ENCODE measurements at regions not wholly inside any gene's neighbourhood (a gene's known extent, or its start where the extent isn't known, plus 50 kb on each side); places are given as distances from the start of the nearest gene placed in this dataset.
"Not testable (repeated sequence)": the region's sequence is repeated elsewhere in the genome, so short reads cannot be mapped to it uniquely, and the experiment has no call there.

DNA sequence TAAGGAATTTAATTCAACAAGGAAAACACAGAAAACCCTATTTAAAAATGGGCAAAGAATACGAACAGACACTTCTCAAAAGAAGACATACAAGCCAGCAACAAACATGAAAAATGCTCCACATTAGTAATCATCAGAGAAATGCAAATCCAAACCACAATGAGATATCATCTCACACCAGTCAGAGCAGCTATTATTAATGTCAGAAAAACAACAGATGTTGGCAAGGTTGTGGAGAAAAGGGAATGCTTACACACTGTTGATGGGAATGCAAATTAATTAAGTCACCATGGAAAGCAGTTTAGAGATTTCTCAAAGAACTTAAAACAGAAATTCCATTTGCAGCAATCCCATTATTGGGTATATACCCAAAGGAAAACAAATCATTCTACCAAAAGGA is 55.2 kb downstream of the GCC1 start:
- no peak for DNase-seq (ENCODE audit: low spot score)

DNA sequence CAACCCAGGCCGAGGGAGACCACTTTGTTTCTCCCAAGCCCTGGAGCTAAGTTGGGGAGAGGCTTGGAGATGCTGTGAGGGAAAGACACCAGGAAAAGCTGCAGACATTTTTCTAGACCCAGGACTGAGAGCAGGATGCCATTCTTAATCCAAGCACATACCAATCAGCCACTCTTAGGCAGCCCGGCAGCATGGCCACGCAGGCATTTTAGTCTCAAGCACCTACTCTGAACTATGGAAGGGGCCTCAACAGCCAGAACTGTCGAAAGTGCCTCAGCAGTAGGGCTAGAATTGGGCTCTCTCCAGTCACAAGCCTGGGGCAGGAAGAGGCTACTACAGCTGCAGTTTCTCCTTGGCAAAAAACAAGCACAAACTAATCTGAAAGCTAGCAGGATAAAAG is 57.8 kb downstream of the GCC1 start:
- DNase-seq (ENCODE audit: low spot score): no peak

DNA sequence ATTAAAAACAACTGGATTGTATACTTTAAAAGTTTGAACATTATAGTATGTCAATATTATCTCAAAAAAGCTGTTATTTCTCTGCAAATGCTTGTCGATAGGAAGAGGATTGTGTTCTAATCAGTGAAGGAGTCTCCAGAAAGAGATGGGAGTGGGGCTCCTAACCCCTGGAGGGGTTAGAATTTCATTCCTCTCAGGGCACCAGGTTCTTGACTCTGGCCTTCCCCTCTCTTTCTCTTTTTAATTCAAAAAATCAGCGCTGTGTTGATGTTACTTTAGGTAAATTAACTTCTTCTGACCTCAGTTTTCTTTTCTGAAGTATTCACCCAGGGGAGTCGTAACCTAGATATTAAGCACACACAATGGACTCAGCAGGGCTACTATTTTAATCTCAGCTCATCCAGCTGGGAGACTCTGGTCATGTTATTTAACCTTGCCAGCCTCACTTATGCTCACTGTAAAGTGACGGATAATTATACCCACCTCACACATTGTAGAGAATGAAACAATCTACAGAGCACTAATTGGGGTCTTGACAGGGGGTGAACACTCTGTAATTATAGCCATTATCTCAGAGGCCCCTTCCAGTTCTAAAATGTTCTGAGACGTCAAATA is 59.4 kb downstream of the GCC1 start:
- no peak for DNase-seq (ENCODE audit: low spot score)

- no peak for DNase-seq (ENCODE audit: low spot score)
These were observed 69.1 kb downstream of the GCC1 start for GRCh38 chr7:127516320-127516719.

DNA sequence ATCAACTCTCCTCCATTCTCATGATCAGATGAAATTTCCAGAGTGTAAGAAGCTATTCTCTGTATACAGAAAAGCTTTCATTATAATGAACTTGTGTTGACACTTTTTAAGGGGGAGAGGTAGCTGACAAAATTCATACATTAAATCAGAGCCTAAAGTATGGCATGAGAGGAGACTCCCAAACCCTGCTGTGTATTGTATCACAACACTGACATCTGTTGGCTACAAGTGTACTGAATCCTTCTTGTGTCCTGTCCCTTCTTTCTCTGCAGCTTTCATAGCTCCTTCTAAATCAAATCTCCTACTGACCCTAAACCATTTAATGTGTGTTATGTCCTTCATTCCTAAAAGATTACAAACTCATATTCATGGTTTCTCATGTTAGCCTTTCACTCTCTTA is 70.9 kb downstream of the GCC1 start:
- peak; percentile 62 for DNase-seq (ENCODE audit: low spot score)

- DNase-seq (ENCODE audit: low spot score): no peak
These were observed 72.1 kb downstream of the GCC1 start for GRCh38 chr7:127513311-127513710.

GRCh38 chr7:127512663-127513062 is 72.7 kb downstream of the GCC1 start:
- DNase-seq (ENCODE audit: low spot score): no peak

- DNase-seq (ENCODE audit: low spot score): peak; percentile 61
These were observed 80.7 kb downstream of the GCC1 start for GRCh38 chr7:127504715-127505114.

- DNase-seq (ENCODE audit: low spot score): no peak
These were observed 83.6 kb downstream of the GCC1 start for GRCh38 chr7:127501817-127502216.

GRCh38 chr7:127487381-127487780 is 94.9 kb upstream of the ZNF800 start:
- DNase-seq (ENCODE audit: low spot score): no peak

- peak; percentile 24 for DNase-seq (ENCODE audit: low spot score)
These were observed 94.1 kb upstream of the ZNF800 start for GRCh38 chr7:127486654-127487053.

GRCh38 chr7:127485482-127485881 is 93.0 kb upstream of the ZNF800 start:
- DNase-seq (ENCODE audit: low spot score): no peak

GRCh38 chr7:127484954-127485353 is 92.4 kb upstream of the ZNF800 start:
- DNase-seq (ENCODE audit: low spot score): no peak

- no peak for DNase-seq (ENCODE audit: low spot score)
These were observed 86.0 kb upstream of the ZNF800 start for GRCh38 chr7:127478461-127478860.

- DNase-seq (ENCODE audit: low spot score): peak; percentile 23
These were observed 85.5 kb upstream of the ZNF800 start for GRCh38 chr7:127478024-127478355.

DNA sequence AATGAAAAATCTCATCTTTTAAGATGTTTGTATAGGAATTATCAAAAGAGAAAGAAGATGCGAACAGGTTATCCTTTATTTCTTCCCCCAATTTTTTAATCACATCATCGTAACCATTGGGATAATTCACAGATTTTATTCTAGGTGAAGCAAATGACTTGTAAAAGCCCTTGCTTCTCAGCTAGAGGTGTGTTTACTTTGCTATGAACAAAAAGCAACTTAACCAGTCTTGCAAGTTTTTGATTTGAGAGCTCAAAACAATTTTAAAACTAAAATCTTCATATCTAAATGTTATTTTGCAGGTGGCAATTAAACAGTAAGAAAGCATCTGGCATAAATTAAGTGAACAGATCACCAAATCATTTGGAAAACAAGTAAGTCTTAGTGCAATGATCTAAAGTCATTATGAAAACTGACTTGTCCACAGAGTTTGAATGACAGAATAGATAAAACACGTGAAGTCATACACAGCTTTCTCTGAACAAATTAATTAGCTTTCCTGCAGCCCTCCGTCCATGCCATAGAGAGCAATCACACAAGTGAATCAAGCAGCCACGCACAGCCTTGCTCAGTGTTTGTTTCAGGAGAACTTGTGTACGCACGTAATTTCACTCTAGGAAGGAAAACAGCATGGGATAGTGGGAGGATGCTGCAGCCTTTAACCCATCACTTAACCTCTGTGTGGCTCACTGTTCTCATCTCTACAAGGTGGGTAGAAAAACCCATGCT is 85.0 kb upstream of the ZNF800 start:
- DNase-seq (ENCODE audit: low spot score): no peak

DNA sequence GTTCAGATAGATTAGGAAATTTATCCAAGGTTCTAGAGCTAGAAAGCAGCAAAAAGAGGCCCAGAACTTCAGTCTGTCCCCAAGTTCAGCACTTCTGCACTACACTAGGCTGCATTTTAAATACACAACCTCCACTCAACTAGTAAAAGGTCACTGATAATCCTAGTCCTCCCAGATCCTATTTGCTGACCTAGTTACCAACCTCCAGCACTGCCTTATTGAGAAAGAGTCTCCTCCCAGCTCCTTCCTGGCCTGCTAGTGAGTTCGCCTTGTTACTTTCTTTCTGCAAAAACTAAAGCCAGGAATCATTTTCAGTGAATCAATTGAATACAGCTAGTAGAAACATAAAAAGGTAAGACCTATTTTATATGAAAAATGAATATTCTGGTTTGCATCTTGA is 84.1 kb upstream of the ZNF800 start:
- DNase-seq (ENCODE audit: low spot score): no peak

GRCh38 chr7:127474457-127474856 is 81.9 kb upstream of the ZNF800 start:
- DNase-seq (ENCODE audit: low spot score): no peak

DNA sequence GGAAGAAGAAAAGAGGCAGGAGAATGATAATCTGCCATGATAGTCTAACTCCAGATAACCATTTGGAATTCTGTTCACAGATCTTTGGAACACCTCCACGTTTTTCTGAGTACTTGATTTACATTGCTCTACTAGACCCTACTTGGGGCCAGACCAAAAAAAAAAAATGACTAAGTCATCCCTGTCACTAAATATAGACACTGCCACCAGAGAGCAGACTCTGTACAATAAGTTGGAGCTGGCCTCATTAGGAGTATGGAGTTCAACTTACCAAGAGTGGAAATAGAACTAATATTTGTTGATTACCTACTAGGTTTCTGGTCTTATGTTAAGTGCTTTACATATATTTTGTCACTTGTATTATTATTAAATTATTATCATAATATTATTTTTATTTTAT is 80.9 kb upstream of the ZNF800 start:
- no peak for DNase-seq (ENCODE audit: low spot score)

DNA sequence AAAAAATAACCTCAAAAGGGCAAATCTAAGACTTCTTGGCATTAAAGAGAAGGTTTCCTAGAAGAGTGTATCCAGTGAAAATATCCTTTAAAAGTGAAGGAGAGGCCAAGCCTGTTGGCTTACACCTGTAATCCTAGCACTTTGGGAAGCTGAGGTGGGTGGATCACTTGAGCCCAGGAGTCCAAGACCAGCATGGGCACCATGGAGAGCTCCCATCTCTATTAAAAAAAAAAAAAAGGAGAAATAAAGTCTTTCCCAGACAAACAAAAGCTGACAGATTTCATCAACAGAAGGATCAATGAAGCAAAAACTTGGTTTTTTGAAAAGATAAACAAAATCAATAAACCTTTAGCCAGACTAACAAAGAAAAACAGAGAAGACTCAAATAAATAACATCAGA is 67.6 kb upstream of the ZNF800 start:
- no peak for DNase-seq (ENCODE audit: low spot score)

DNA sequence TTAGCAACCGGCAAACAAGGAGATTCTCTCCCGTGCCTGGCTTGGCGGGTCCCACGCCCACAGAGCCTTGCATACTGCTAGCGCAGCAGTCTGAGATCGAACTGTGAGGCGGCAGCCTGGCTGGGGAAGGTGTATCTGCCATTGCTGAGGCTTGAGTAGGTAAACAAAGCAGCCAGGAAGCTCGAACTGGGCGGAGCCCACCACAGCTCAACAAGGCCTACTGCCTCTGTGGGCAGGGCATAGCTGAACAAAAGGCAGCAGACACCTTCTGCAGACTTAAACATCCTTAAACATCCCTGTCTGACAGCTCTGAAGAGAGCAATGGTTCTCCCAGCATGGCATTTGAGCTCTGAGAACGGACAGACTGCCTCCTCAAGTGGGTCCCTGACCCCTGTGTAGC is 58.8 kb upstream of the ZNF800 start:
- not testable (repeated sequence) for DNase-seq (ENCODE audit: low spot score)

DNA sequence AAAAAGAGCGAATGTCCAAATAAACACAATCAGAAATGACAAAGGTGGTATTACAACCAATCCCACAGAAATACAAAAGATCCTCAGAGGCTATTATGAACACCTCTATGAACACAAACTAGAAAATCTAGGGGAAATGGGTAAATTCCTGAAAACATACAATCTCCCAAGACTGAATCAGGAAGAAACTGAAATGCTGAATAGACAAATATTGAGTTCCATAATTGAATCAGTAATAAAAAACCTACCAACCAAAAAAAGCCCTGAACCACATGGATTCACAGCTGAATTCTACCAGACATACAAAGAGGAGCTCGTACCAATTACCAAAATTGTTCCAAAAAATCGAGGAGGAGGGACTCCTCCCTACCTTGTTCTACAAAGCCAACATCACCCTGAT is 56.1 kb upstream of the ZNF800 start:
- no peak for DNase-seq (ENCODE audit: low spot score)

DNA sequence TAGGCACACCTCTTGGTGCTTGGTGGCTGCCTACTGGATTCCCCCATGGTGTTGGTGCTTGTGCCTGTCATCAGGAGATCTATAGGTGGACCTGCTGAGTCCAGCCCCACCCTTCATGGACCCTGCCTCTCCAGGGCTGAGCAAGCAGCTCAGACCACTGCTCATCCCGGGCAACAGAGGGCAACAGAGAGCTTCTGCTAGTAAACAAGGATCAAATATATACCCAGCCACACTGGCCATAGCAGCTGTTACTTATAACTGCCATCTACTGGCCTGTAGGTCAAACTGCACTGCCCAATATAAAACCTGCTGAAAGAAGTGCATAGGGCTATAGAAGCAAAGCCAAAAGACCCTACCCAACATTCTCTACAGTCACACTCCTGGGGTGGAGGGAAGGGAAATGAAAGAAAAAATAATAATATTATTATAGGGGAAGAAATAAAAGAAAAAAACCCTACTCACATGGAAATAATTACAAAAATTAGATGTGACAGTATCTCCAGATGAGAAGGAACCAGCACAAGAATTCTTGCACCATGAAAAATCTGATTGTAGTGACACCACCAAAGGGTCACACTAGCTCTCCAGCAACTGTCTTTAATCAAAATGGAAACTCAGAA is 54.9 kb upstream of the ZNF800 start:
- DNase-seq (ENCODE audit: low spot score): peak; percentile 94

GRCh38 chr7:127446842-127447241 is 54.3 kb upstream of the ZNF800 start:
- no peak for DNase-seq (ENCODE audit: low spot score)

All from NAMALWA (cell line).